ENCODE measurements at regions not wholly inside any gene's neighbourhood (a gene's known extent, or its start where the extent isn't known, plus 50 kb on each side); places are given as distances from the start of the nearest gene placed in this dataset.

- no peak for DNase-seq (ENCODE audit: extremely low spot score)
- POLR2A ChIA-PET, result no interaction called here
- TF ChIP-seq CTCF (IDR thresholded peaks at IDR 0.05; ENCODE audit: control extremely low read depth, extremely low read depth, low read depth, missing control alignments), result no peak
- CTCF ChIA-PET, result no interaction called here
Measured at GRCh38 chr2:81495556-81495955, 1191.0 kb upstream of the LRRTM1 start.

GRCh38 chr2:81483254-81483653 lies 1178.7 kb upstream of the LRRTM1 start:
- DNase-seq (ENCODE audit: extremely low spot score), result no peak
- ChIA-PET POLR2A (no interaction called here), CTCF (no interaction called here)
- no peak for TF ChIP-seq CTCF (IDR thresholded peaks at IDR 0.05; ENCODE audit: control extremely low read depth, extremely low read depth, low read depth, missing control alignments)

- POLR2A ChIA-PET, result no interaction called here
- no peak for TF ChIP-seq CTCF (IDR thresholded peaks at IDR 0.05; ENCODE audit: control extremely low read depth, extremely low read depth, low read depth, missing control alignments)
- CTCF ChIA-PET, result no interaction called here
- DNase-seq (ENCODE audit: extremely low spot score), result no peak
Measured at GRCh38 chr2:81481994-81482368, 1177.4 kb upstream of the LRRTM1 start.

GRCh38 chr2:81481242-81481993 lies 1176.9 kb upstream of the LRRTM1 start:
- POLR2A ChIA-PET, result no interaction called here
- DNase-seq (ENCODE audit: extremely low spot score), result no peak
- no peak for TF ChIP-seq CTCF (IDR thresholded peaks at IDR 0.05; ENCODE audit: control extremely low read depth, extremely low read depth, low read depth, missing control alignments)
- CTCF ChIA-PET, result no interaction called here

- no peak for TF ChIP-seq CTCF (IDR thresholded peaks at IDR 0.05; ENCODE audit: control extremely low read depth, extremely low read depth, low read depth, missing control alignments)
- no peak for DNase-seq (ENCODE audit: extremely low spot score)
- ChIA-PET CTCF (no interaction called here), POLR2A (no interaction called here)
Measured at GRCh38 chr2:81467096-81467495, 1162.5 kb upstream of the LRRTM1 start.

- no peak for DNase-seq (ENCODE audit: extremely low spot score)
- no peak for TF ChIP-seq CTCF (IDR thresholded peaks at IDR 0.05; ENCODE audit: control extremely low read depth, extremely low read depth, low read depth, missing control alignments)
- POLR2A ChIA-PET, result no interaction called here
- CTCF ChIA-PET, result interaction anchor here (0.9 kb wide), 1 partner anchor 11 kb away, joined by 3 read pairs; no protein-coding TSS in a partner anchor
Measured at GRCh38 chr2:81462420-81462819, 1157.9 kb upstream of the LRRTM1 start.
